ENCODE measurements at regions not wholly inside any gene's neighbourhood (a gene's known extent, or its start where the extent isn't known, plus 50 kb on each side); places are given as distances from the start of the nearest gene placed in this dataset.

GRCh38 chrX:23503835-23504539, 163.3 kb upstream of the PRDX4 start:
- Mint-ChIP-seq H3K27me3 (ENCODE audit: low read depth) (no peaks in the 10 kb centered on the region), H3K36me3 (ENCODE audit: low read depth) (no peaks in the 10 kb centered on the region), H3K4me1 (peaks cover 15% of the 10 kb centered on the region), H3K4me3 (no peak overlapping the region), H3K9me3 (no peaks in the 10 kb centered on the region), H3K27ac (ENCODE audit: unreplicated experiment) (no peak overlapping the region)
- no peak for DNase-seq (ENCODE audit: low read depth, low spot score)
- no peak for TF ChIP-seq CTCF (conservative IDR thresholded peaks at IDR 0.05)

- Mint-ChIP-seq H3K27ac (ENCODE audit: unreplicated experiment) (no peak overlapping the region), H3K4me1 (peaks cover 15% of the 10 kb centered on the region), H3K4me3 (no peak overlapping the region), H3K9me3 (no peaks in the 10 kb centered on the region), H3K36me3 (ENCODE audit: low read depth) (no peaks in the 10 kb centered on the region), H3K27me3 (ENCODE audit: low read depth) (no peaks in the 10 kb centered on the region)
- no peak for TF ChIP-seq CTCF (conservative IDR thresholded peaks at IDR 0.05)
- DNase-seq (ENCODE audit: low read depth, low spot score), result no peak
Observed at GRCh38 chrX:23504540-23504884, 162.8 kb upstream of the PRDX4 start.

- Mint-ChIP-seq H3K4me1 (peaks cover 15% of the 10 kb centered on the region), H3K36me3 (ENCODE audit: low read depth) (no peaks in the 10 kb centered on the region), H3K9me3 (no peaks in the 10 kb centered on the region), H3K4me3 (no peak overlapping the region), H3K27me3 (ENCODE audit: low read depth) (no peaks in the 10 kb centered on the region), H3K27ac (ENCODE audit: unreplicated experiment) (no peak overlapping the region)
- no peak for DNase-seq (ENCODE audit: low read depth, low spot score)
- TF ChIP-seq CTCF (conservative IDR thresholded peaks at IDR 0.05), result no peak
Observed at GRCh38 chrX:23504895-23505294, 162.4 kb upstream of the PRDX4 start.

- H3K36me3 Mint-ChIP-seq (ENCODE audit: low read depth), result no peaks in the 10 kb centered on the region
- no peaks in the 10 kb centered on the region for H3K27me3 Mint-ChIP-seq (ENCODE audit: low read depth)
- peak overlapping the region; percentile 0 for H3K27ac Mint-ChIP-seq (ENCODE audit: unreplicated experiment)
- TF ChIP-seq CTCF (conservative IDR thresholded peaks at IDR 0.05), result no peak
- H3K9me3 Mint-ChIP-seq, result no peaks in the 10 kb centered on the region
- no peak for DNase-seq (ENCODE audit: low read depth, low spot score)
- H3K4me1 Mint-ChIP-seq, result peaks cover 15% of the 10 kb centered on the region
- H3K4me3 Mint-ChIP-seq, result no peak overlapping the region
Observed at GRCh38 chrX:23505531-23506303, 161.6 kb upstream of the PRDX4 start.

- H3K4me3 Mint-ChIP-seq, result no peak overlapping the region
- no peak overlapping the region for H3K27ac Mint-ChIP-seq (ENCODE audit: unreplicated experiment)
- TF ChIP-seq CTCF (conservative IDR thresholded peaks at IDR 0.05), result no peak
- no peaks in the 10 kb centered on the region for H3K9me3 Mint-ChIP-seq
- no peaks in the 10 kb centered on the region for H3K27me3 Mint-ChIP-seq (ENCODE audit: low read depth)
- no peaks in the 10 kb centered on the region for H3K36me3 Mint-ChIP-seq (ENCODE audit: low read depth)
- no peak for DNase-seq (ENCODE audit: low read depth, low spot score)
- peaks cover 15% of the 10 kb centered on the region for H3K4me1 Mint-ChIP-seq
Observed at GRCh38 chrX:23509256-23509655, 158.0 kb upstream of the PRDX4 start.

All from neural crest cell (in vitro differentiated cells).